Stimulated activated CD4-positive, alpha-beta T cell treated with anti-CD3 and anti-CD28 coated beads, Interleukin-15, amount 100 ng/mL, for 24 hours (primary cell): ENCODE measurements at regions not wholly inside any gene's neighbourhood (a gene's known extent, or its start where the extent isn't known, plus 50 kb on each side); places are given as distances from the start of the nearest gene placed in this dataset.
"Not testable (repeated sequence)": the region's sequence is repeated elsewhere in the genome, so short reads cannot be mapped to it uniquely, and the experiment has no call there.

Source experiments
- DNase-seq: peaks from one replicate; pipeline ENCODE4 v3.0.0-alpha.2; 2020

- DNase-seq, result no peak
These were observed 581.4 kb upstream of the DPPA4 start for GRCh38 chr3:109918740-109919139.

GRCh38 chr3:109920749-109921148 is 583.4 kb upstream of the DPPA4 start:
- DNase-seq, result no peak

- no peak for DNase-seq
These were observed 584.2 kb upstream of the DPPA4 start for GRCh38 chr3:109921509-109921908.

- no peak for DNase-seq
These were observed 585.5 kb upstream of the DPPA4 start for GRCh38 chr3:109922856-109923255.

GRCh38 chr3:109923431-109923830 is 586.1 kb upstream of the DPPA4 start:
- no peak for DNase-seq

GRCh38 chr3:109924196-109924595 is 586.9 kb upstream of the DPPA4 start:
- no peak for DNase-seq

- DNase-seq, result no peak
These were observed 589.0 kb upstream of the DPPA4 start for GRCh38 chr3:109926376-109926775.

- peak; percentile 18 for DNase-seq
These were observed 589.8 kb upstream of the DPPA4 start for GRCh38 chr3:109927161-109927560.

GRCh38 chr3:109927726-109928125 is 590.4 kb upstream of the DPPA4 start:
- no peak for DNase-seq

- no peak for DNase-seq
These were observed 593.2 kb upstream of the DPPA4 start for GRCh38 chr3:109930582-109930981.

GRCh38 chr3:109933576-109933975 is 596.2 kb upstream of the DPPA4 start:
- DNase-seq, result no peak

GRCh38 chr3:109939817-109940216 is 602.5 kb upstream of the DPPA4 start:
- no peak for DNase-seq

- no peak for DNase-seq
These were observed 605.8 kb upstream of the DPPA4 start for GRCh38 chr3:109943181-109943580.

- DNase-seq, result no peak
These were observed 607.5 kb upstream of the DPPA4 start for GRCh38 chr3:109944836-109945235.

- DNase-seq, result no peak
These were observed 615.6 kb upstream of the DPPA4 start for GRCh38 chr3:109952924-109953323.

- DNase-seq, result no peak
These were observed 626.5 kb upstream of the DPPA4 start for GRCh38 chr3:109963831-109964230.

- no peak for DNase-seq
These were observed 636.4 kb upstream of the DPPA4 start for GRCh38 chr3:109973733-109974132.

- DNase-seq, result no peak
These were observed 640.6 kb upstream of the DPPA4 start for GRCh38 chr3:109977897-109978296.

- no peak for DNase-seq
These were observed 644.9 kb upstream of the DPPA4 start for GRCh38 chr3:109982201-109982600.

GRCh38 chr3:109984976-109985375 is 647.6 kb upstream of the DPPA4 start:
- no peak for DNase-seq

GRCh38 chr3:109985943-109986555 is 648.7 kb upstream of the DPPA4 start:
- DNase-seq, result no peak

GRCh38 chr3:109994853-109995252 is 657.5 kb upstream of the DPPA4 start:
- DNase-seq, result no peak

- DNase-seq, result no peak
These were observed 658.0 kb upstream of the DPPA4 start for GRCh38 chr3:109995377-109995776.

- not testable (repeated sequence) for DNase-seq
These were observed 664.6 kb upstream of the DPPA4 start for GRCh38 chr3:110001905-110002304.

- no peak for DNase-seq
These were observed 669.6 kb upstream of the DPPA4 start for GRCh38 chr3:110006913-110007312.
